ENCODE measurements at regions not wholly inside any gene's neighbourhood (a gene's known extent, or its start where the extent isn't known, plus 50 kb on each side); places are given as distances from the start of the nearest gene placed in this dataset.

DNA sequence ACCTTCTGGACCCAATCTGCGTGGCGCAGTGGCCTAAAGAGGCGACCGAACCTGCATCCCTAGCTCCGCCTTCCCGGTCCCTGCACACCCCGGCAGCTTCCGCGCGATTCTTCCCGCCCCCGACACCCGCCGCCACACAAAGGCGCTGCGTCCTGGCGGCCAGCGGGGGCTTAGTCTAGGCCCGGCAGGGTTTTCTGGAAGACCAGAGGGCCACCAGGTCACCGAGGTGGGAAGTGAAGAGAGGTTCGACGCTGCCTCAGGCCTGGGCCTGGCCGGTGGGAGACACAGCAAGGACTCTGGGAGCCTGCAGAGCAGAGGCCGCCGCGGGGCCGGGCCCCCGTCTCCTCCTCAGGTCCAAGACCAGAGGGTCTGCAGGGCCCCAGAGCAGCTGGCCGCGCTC lies 154.9 kb downstream of the OR2B2 start:
- no peak for TF ChIP-seq POLR2A (IDR thresholded peaks at IDR 0.05)
- TF ChIP-seq CTCF (IDR thresholded peaks at IDR 0.05) = no peak

Measured in esophagus squamous epithelium (tissue), 4 donors.